ENCODE measurements at regions not wholly inside any gene's neighbourhood (a gene's known extent, or its start where the extent isn't known, plus 50 kb on each side); places are given as distances from the start of the nearest gene placed in this dataset.

DNA sequence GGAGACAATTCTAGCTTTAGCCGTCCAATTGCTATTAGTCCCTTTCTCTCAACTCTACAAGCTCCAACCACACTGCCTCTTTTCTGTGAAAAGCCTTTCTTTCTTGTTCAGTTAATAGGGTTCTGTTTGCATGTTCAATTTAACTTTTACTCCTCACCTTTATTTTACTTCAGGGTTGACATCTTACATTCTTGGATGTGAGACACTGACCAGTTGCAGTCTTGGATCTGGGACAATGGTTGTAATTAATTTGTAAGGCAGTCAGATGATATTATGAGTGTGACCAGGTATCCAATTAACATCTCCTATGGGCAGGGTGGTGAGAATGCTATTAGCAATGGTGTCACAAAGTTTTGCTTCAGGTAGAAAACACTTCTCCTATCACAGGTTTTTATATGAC, 774.5 kb downstream of the TLR4 start:
- H3K4me2 ChIP-seq (ENCODE audit: control insufficient read depth, insufficient read depth), result no peak overlapping the region
- H3K4me1 ChIP-seq (ENCODE audit: control insufficient read depth, insufficient read depth, low read length), result no peaks in the 10 kb centered on the region
- intact Hi-C loops (cut with micrococcal nuclease; ENCODE audit: unreplicated experiment) (no loop called here), in situ Hi-C loops (cut with MboI) (no loop called here)
- ChIA-PET SMC1A (ENCODE audit: uncharacterized antibody, unreplicated experiment) (interaction anchor here (0.8 kb wide), 1 partner anchor 15 kb away, joined by 3 read pairs; no protein-coding TSS in a partner anchor), CTCF (no interaction called here), RAD21 (ENCODE audit: unreplicated experiment) (no interaction called here), POLR2A (no interaction called here)
- DNase-seq (ENCODE audit: low read depth, low spot score), result no peak
- no TSS peak for BruUV-seq (replicated peaks)
- no peaks in the 10 kb centered on the region for H3K9me3 ChIP-seq (replicated peaks; ENCODE audit: control insufficient read depth, insufficient read depth, low read length)
- TF ChIP-seq KLF5 (IDR thresholded peaks at IDR 0.05; ENCODE audit: partially characterized antibody), result no peak
- TF ChIP-seq, protein P1, sequence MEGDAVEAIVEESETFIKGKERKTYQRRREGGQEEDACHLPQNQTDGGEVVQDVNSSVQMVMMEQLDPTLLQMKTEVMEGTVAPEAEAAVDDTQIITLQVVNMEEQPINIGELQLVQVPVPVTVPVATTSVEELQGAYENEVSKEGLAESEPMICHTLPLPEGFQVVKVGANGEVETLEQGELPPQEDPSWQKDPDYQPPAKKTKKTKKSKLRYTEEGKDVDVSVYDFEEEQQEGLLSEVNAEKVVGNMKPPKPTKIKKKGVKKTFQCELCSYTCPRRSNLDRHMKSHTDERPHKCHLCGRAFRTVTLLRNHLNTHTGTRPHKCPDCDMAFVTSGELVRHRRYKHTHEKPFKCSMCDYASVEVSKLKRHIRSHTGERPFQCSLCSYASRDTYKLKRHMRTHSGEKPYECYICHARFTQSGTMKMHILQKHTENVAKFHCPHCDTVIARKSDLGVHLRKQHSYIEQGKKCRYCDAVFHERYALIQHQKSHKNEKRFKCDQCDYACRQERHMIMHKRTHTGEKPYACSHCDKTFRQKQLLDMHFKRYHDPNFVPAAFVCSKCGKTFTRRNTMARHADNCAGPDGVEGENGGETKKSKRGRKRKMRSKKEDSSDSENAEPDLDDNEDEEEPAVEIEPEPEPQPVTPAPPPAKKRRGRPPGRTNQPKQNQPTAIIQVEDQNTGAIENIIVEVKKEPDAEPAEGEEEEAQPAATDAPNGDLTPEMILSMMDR (IDR thresholded peaks at IDR 0.05 in 2 of 3, conservative IDR thresholded peaks at IDR 0.05 in 1 of 3; ENCODE audit: control insufficient read depth in 2 of 3, extremely low read depth in 1 of 3, insufficient read depth in 1 of 3, low read depth in 3 of 3, low read length in 3 of 3), result no peak
- TF ChIP-seq IKZF2 (IDR thresholded peaks at IDR 0.05), result no peak
- no peak for TF ChIP-seq ASH2L (IDR thresholded peaks at IDR 0.05; ENCODE audit: borderline replicate concordance, low read depth)
- no peak for TF ChIP-seq SRF (IDR thresholded peaks at IDR 0.05; ENCODE audit: low read depth in 2 of 2, low read length in 2 of 2)
- TF ChIP-seq HDGF (IDR thresholded peaks at IDR 0.05), result no peak
- H2AFZ ChIP-seq (ENCODE audit: control insufficient read depth, low read depth, low read length), result no peak overlapping the region
- no peak for ATAC-seq
- WGBS (ENCODE audit: insufficient coverage, insufficient replicate concordance, low lambda C conversion rate, missing lambda C conversion rate), result 0% methylated on average over 1 of the region's 1 CpG
- H3K27me3 ChIP-seq (replicated peaks in 1 of 2; ENCODE audit: control insufficient read depth in 2 of 2, insufficient read depth in 2 of 2, low read length in 1 of 2), result no peaks in the 10 kb centered on the region
- H4K20me1 ChIP-seq (ENCODE audit: control insufficient read depth, insufficient read depth), result no peaks in the 10 kb centered on the region
- H3K79me2 ChIP-seq (ENCODE audit: control insufficient read depth, insufficient read depth, low read length), result no peaks in the 10 kb centered on the region
- H3K9ac ChIP-seq (ENCODE audit: control insufficient read depth, insufficient read depth, low read length), result no peak overlapping the region
- H3K36me3 ChIP-seq (ENCODE audit: control insufficient read depth in 2 of 2, insufficient read depth in 2 of 2, low read length in 1 of 2), result no peaks in the 10 kb centered on the region
- no peak for FAIRE-seq
- H3K27ac ChIP-seq (ENCODE audit: control insufficient read depth, insufficient read depth), result no peak overlapping the region
- H3K4me3 ChIP-seq, result no peak overlapping the region

DNA sequence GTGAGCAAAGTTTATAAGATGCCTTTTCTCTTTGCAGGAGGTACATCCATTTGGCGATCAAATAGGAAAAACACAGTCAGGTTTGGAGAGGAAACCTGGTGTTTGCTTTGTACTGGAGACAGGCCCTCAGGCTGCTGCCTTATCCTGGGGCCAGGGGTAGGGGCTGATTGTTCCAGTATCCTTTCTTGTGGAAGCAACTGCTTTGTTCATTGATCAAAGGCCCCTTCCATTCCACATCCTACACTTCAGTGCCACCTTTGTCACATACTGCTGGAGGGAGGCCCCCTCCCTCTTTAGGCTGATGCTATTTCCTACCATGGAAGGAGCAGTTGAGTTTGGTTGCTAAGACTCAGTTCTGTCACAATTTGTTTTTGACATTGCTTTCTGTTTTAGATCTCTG, 778.1 kb downstream of the TLR4 start:
- ATAC-seq (no peak), FAIRE-seq (no peak), DNase-seq (ENCODE audit: low read depth, low spot score) (no peak)
- Histone ChIP-seq H3K36me3 (ENCODE audit: control insufficient read depth in 2 of 2, insufficient read depth in 2 of 2, low read length in 1 of 2) (no peaks in the 10 kb centered on the region), H3K4me1 (ENCODE audit: control insufficient read depth, insufficient read depth, low read length) (no peaks in the 10 kb centered on the region), H3K9ac (ENCODE audit: control insufficient read depth, insufficient read depth, low read length) (no peak overlapping the region), H3K9me3 (replicated peaks; ENCODE audit: control insufficient read depth, insufficient read depth, low read length) (no peaks in the 10 kb centered on the region), H4K20me1 (ENCODE audit: control insufficient read depth, insufficient read depth) (no peaks in the 10 kb centered on the region), H3K4me3 (no peak overlapping the region), H3K79me2 (ENCODE audit: control insufficient read depth, insufficient read depth, low read length) (no peaks in the 10 kb centered on the region), H3K27ac (ENCODE audit: control insufficient read depth, insufficient read depth) (no peak overlapping the region), H2AFZ (ENCODE audit: control insufficient read depth, low read depth, low read length) (no peak overlapping the region), H3K27me3 (replicated peaks in 1 of 2; ENCODE audit: control insufficient read depth in 2 of 2, insufficient read depth in 2 of 2, low read length in 1 of 2) (no peaks in the 10 kb centered on the region), H3K4me2 (ENCODE audit: control insufficient read depth, insufficient read depth) (no peak overlapping the region)
- CTCF ChIA-PET, result no interaction called here
- intact Hi-C loops (cut with micrococcal nuclease; ENCODE audit: unreplicated experiment), result no loop called here
- BruUV-seq (replicated peaks), result no TSS peak
- POLR2A ChIA-PET, result no interaction called here
- 33% methylated on average over 1 of the region's 1 CpG for WGBS (ENCODE audit: insufficient coverage, insufficient replicate concordance, low lambda C conversion rate, missing lambda C conversion rate)
- SMC1A ChIA-PET (ENCODE audit: uncharacterized antibody, unreplicated experiment), result no interaction called here
- RAD21 ChIA-PET (ENCODE audit: unreplicated experiment), result no interaction called here
- in situ Hi-C loops (cut with MboI), result no loop called here
- TF ChIP-seq ZNF207 (IDR thresholded peaks at IDR 0.05; ENCODE audit: borderline replicate concordance) (no peak), SMAD5 (IDR thresholded peaks at IDR 0.05; ENCODE audit: low read depth) (no peak), BMI1 (IDR thresholded peaks at IDR 0.05; ENCODE audit: borderline replicate concordance) (no peak), FOXM1 (IDR thresholded peaks at IDR 0.05; ENCODE audit: low read depth, low read length) (no peak)
- TF ChIP-seq, protein P2, sequence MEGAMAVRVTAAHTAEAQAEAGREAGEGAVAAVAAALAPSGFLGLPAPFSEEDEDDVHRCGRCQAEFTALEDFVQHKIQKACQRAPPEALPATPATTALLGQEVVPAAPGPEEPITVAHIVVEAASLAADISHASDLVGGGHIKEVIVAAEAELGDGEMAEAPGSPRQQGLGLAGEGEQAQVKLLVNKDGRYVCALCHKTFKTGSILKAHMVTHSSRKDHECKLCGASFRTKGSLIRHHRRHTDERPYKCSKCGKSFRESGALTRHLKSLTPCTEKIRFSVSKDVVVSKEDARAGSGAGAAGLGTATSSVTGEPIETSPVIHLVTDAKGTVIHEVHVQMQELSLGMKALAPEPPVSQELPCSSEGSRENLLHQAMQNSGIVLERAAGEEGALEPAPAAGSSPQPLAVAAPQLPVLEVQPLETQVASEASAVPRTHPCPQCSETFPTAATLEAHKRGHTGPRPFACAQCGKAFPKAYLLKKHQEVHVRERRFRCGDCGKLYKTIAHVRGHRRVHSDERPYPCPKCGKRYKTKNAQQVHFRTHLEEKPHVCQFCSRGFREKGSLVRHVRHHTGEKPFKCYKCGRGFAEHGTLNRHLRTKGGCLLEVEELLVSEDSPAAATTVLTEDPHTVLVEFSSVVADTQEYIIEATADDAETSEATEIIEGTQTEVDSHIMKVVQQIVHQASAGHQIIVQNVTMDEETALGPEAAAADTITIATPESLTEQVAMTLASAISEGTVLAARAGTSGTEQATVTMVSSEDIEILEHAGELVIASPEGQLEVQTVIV (IDR thresholded peaks at IDR 0.05; ENCODE audit: borderline replicate concordance, partially characterized antibody), result no peak
- TF ChIP-seq, protein P3, sequence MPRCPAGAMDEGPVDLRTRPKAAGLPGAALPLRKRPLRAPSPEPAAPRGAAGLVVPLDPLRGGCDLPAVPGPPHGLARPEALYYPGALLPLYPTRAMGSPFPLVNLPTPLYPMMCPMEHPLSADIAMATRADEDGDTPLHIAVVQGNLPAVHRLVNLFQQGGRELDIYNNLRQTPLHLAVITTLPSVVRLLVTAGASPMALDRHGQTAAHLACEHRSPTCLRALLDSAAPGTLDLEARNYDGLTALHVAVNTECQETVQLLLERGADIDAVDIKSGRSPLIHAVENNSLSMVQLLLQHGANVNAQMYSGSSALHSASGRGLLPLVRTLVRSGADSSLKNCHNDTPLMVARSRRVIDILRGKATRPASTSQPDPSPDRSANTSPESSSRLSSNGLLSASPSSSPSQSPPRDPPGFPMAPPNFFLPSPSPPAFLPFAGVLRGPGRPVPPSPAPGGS (IDR thresholded peaks at IDR 0.05; ENCODE audit: borderline replicate concordance, insufficient read depth, low read depth, low read length, poor library complexity, severe bottlenecking), result no peak

Data from GM12878 (cell line).